Fibroblast of the aortic adventitia (primary cell): ENCODE measurements at regions not wholly inside any gene's neighbourhood (a gene's known extent, or its start where the extent isn't known, plus 50 kb on each side); places are given as distances from the start of the nearest gene placed in this dataset.

Experiments used
- DNase-seq: peaks from one replicate; pipeline ENCODE4 v3.0.0-alpha.2; 2010; ENCODE audit warnings: low read depth
- H3K4me3 ChIP-seq: 2 replicates; pipeline ENCODE4 v1.5.1; 2011; ENCODE audit warnings: low read depth, mild to moderate bottlenecking, control low read depth, low read length, moderate library complexity
- CTCF ChIP-seq: IDR thresholded peaks from 2 replicates; pipeline ENCODE4 v1.5.1; 2011; ENCODE audit warnings: mild to moderate bottlenecking, low read length, control low read depth, inconsistent platforms; ENCODE audit not compliant: insufficient read depth

DNA sequence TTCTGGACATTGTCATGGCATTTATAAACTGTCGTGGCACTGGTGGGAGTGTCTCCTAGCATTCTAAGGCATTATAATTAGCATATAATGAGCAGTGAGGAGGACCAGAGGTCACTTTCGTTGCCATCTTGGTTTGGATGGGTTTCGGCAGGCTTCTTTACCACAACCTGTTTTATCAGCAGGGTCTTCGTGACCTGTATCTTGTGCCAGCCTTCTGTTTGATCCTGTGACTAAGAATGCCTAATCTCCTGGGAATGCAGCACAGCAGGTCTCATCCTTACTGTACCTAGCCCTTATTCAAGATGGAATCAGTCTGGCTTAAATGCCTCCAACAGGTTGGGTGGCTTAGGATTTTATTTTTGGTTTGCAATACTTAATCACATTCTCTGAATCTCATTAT is 142.7 kb upstream of the GGTLC1 start:
- H3K4me3 ChIP-seq: no peak overlapping the region
- no peak for TF ChIP-seq CTCF
- no peak for DNase-seq

- DNase-seq: no peak
- TF ChIP-seq CTCF: no peak
These were observed 141.1 kb upstream of the GGTLC1 start for GRCh38 chr20:24129641-24130040.

GRCh38 chr20:24124951-24125650 is 136.5 kb upstream of the GGTLC1 start:
- H3K4me3 ChIP-seq: no peak overlapping the region
- no peak for TF ChIP-seq CTCF
- no peak for DNase-seq

More at GRCh38 chr20:24129641-24130040, 141.1 kb upstream of the GGTLC1 start:
- no peak overlapping the region for H3K4me3 ChIP-seq

DNA sequence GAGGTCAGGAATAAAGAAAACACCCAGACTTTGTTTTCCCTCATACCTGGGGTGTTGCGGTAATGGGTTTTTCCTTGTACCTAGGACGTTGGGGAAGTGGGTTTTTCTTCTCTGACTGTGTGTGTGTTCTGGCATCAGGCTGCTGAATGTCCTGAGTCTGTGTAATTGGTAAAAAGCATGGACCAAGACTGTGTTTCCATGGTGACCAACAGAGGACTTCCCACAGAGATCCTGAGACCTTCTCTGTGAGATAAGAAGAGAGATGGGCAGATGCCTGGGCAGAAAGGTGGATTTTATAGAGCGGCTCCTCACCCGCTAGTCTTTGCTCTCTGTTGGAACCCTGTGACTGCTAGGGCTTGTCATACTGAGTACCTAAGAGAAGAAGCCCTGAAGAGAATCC is 135.4 kb upstream of the GGTLC1 start:
- no peak for DNase-seq
- no peak overlapping the region for H3K4me3 ChIP-seq
- TF ChIP-seq CTCF: no peak

DNA sequence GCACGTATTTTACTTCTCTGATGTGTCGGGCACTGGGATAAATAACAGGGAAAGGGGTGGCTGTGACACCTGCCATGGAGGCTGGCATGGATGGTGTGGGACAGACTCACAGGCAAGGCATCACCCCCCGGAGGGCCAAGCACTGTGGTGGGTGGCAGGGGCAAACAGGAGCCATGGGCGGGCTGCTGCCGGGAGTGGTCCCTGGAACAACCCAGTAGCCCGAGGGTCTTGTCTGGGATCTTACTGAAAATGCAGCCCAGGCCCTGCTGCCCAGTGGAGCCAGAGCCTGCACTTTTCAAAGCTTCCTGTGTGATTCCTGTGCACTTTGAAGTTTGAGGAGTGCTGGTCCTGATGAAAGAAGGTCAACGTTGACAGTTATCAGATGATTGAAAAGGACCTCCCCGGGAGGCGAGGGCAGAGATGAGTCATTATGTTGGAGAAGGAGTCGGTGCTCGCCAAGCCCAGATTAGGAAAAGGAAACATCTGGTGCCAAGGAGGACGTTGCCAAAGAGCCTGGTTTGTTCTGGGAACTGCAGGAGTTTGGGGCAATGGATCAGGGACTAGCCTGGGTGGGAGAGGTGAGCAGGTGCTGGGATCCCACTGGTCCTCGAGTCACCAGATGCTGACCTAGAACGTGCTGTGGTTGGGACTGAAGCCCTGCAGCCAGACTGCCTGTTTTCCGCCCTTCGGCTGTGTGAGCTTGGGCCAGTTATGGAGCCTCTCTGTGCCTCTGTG is 130.0 kb upstream of the GGTLC1 start:
- DNase-seq: peak; percentile 62
- H3K4me3 ChIP-seq: no peak overlapping the region
- TF ChIP-seq CTCF: no peak

GRCh38 chr20:24118034-24118433 is 129.5 kb upstream of the GGTLC1 start:
- H3K4me3 ChIP-seq: no peak overlapping the region
- TF ChIP-seq CTCF: no peak
- DNase-seq: peak; percentile 50
